Kidney (tissue), 13 donors: ENCODE measurements at regions not wholly inside any gene's neighbourhood (a gene's known extent, or its start where the extent isn't known, plus 50 kb on each side); places are given as distances from the start of the nearest gene placed in this dataset.

Experiments
- DNase-seq, 5 donors: peaks; one replicate each; pipeline ENCODE4 v3.0.0-alpha.2; 2013 to 2020
- FAIRE-seq: peaks from 2 replicates; lab custom pipeline; 2012; peaks lifted over from hg19 to GRCh38; lab: Jason Lieb, UNC
- H3K27ac ChIP-seq, 2 donors: one replicate each; pipeline ENCODE4 v1.7.0; 2013; ENCODE audit warnings: low read depth in 2 of 2, low read length in 2 of 2, inconsistent platforms in 1 of 2
- H3K27me3 ChIP-seq: one replicate; pipeline ENCODE4 v1.7.1; 2013; ENCODE audit warnings: low read length, inconsistent platforms; ENCODE audit not compliant: control insufficient read depth, insufficient read depth
- H3K36me3 ChIP-seq, 3 donors: one replicate each; pipeline versions ENCODE4 v1.7.0 to v1.7.1; 2013; ENCODE audit warnings: low read length in 3 of 3, control low read depth in 1 of 3, inconsistent platforms in 1 of 3; ENCODE audit not compliant: insufficient read depth in 3 of 3, control insufficient read depth in 2 of 3
- H3K4me1 ChIP-seq, 3 donors: one replicate each; pipeline versions ENCODE4 v1.7.0 to v1.7.1; 2013; ENCODE audit warnings: low read length in 3 of 3, inconsistent platforms in 1 of 3, low read depth in 1 of 3; ENCODE audit not compliant: control insufficient read depth in 2 of 3, insufficient read depth in 2 of 3
- H3K4me3 ChIP-seq, 3 donors: one replicate each; pipeline versions ENCODE4 v1.7.0 to v1.8.1; 2013; ENCODE audit warnings: low read length in 3 of 3, control low read depth in 1 of 3, inconsistent platforms in 1 of 3
- H3K9ac ChIP-seq, 3 donors: one replicate each; pipeline versions ENCODE4 v1.7.0 to v1.7.1; 2013; ENCODE audit warnings: low read length in 3 of 3, control low read depth in 1 of 3, inconsistent platforms in 1 of 3
- H3K9me3 ChIP-seq, 3 donors: one replicate each; pipeline versions ENCODE4 v1.7.0 to v1.7.1; 2013; ENCODE audit warnings: low read length in 3 of 3, control low read depth in 1 of 3, inconsistent platforms in 1 of 3; ENCODE audit not compliant: control insufficient read depth in 2 of 3, insufficient read depth in 1 of 3
- CTCF ChIP-seq: IDR thresholded peaks from 3 replicates; pipeline ENCODE4 v1.5.1; 2012; ENCODE audit warnings: mild to moderate bottlenecking, moderate library complexity, borderline replicate concordance; ENCODE audit not compliant: insufficient read depth; ENCODE audit errors: extremely low read depth
- intact Hi-C: fragments of 100-400 bp; cut with DNase I; formaldehyde crosslinking; loops from one replicate; pipeline ENCODE4 v1.11.1; 2022
- donor health status: control.
- donor health status: control.
- donor health status: control.
- donor health status: control.
- donor health status: control.
- donor health status: DM: yes; HTN: yes; CAD: no.
- donor health status: Normal renal cell carcinoma (clear cell type).

- peak in 2 of 5 donors; percentile 40 to 49 for DNase-seq
Measured at GRCh38 chr14:89534902-89535685, 118.1 kb upstream of the FOXN3 start.

DNA sequence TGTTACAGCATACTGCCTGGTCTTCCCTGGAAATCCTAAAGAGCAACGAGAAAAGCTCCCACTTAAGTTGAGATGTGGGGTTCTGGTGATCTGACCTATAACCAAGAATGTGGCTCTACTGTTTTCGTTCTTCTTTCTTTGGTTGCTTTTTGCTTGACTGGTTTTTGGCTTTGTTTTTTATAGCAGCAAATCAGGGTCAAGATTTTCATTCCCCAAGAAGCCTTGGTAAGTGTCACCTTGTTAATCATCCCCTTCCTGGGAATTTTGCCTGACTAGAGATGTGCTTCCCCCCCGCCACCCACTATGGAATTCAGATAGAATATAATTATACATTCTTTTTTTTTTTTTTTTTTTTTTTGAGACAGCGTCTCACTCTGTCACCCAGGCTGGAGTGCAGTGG is 116.7 kb upstream of the FOXN3 start:
- intact Hi-C loops, result no loop called here
- no peak overlapping the region for H3K9ac ChIP-seq
- no peaks in the 10 kb centered on the region for H3K27me3 ChIP-seq
- no peaks in the 10 kb centered on the region for H3K36me3 ChIP-seq
- no peak for TF ChIP-seq CTCF
- H3K9me3 ChIP-seq, result no peaks in the 10 kb centered on the region
- DNase-seq (no peak), FAIRE-seq (no peak)
- no peak overlapping the region for H3K27ac ChIP-seq
- no peaks in the 10 kb centered on the region for H3K4me1 ChIP-seq
- H3K4me3 ChIP-seq, result no peak overlapping the region

More at GRCh38 chr14:89534902-89535685, 118.1 kb upstream of the FOXN3 start:
- no peak overlapping the region for H3K27ac ChIP-seq
- H3K4me1 ChIP-seq, result no peaks in the 10 kb centered on the region
- no peak overlapping the region for H3K4me3 ChIP-seq
- H3K27me3 ChIP-seq, result no peaks in the 10 kb centered on the region
- no peak overlapping the region for H3K9ac ChIP-seq
- no peak for FAIRE-seq
- no peaks in the 10 kb centered on the region for H3K36me3 ChIP-seq
- no peaks in the 10 kb centered on the region for H3K9me3 ChIP-seq
- TF ChIP-seq CTCF, result no peak
- intact Hi-C loops, result no loop called here

- intact Hi-C loops, result no loop called here
- no peak for TF ChIP-seq CTCF
- Histone ChIP-seq H3K9me3 (no peaks in the 10 kb centered on the region), H3K4me1 (no peaks in the 10 kb centered on the region), H3K27me3 (no peaks in the 10 kb centered on the region), H3K4me3 (no peak overlapping the region), H3K36me3 (no peaks in the 10 kb centered on the region), H3K9ac (no peak overlapping the region), H3K27ac (no peak overlapping the region)
- DNase-seq (no peak), FAIRE-seq (no peak)
Measured at GRCh38 chr14:89533136-89533535, 116.1 kb upstream of the FOXN3 start.
